ENCODE measurements at regions not wholly inside any gene's neighbourhood (a gene's known extent, or its start where the extent isn't known, plus 50 kb on each side); places are given as distances from the start of the nearest gene placed in this dataset.

DNA sequence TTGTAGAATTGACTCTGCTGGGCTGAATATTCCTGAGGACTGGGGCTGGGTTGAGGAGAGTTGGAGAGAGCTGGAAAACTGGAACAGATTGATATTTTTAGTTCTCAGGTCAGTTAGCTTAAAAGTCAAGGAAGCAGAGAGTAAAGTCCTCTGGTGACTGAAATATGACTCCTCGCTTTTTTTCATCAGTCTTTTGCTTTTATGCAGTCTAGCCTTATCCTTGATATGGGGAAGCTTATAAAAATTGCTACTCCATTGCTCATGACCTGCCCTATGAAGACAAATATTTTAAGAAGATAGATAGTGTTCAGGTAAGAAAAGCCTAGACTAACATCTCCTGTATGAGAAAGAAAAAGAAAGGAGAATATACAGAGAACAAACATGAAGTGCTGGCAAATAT, 152.7 kb downstream of the C4orf33 start:
- TF ChIP-seq SIN3A (IDR thresholded peaks at IDR 0.05; ENCODE audit: low read depth, low read length) (no peak), POLR2AphosphoS2 (IDR thresholded peaks at IDR 0.05; ENCODE audit: low read depth, low read length) (no peak), EZH2 (IDR thresholded peaks at IDR 0.05; ENCODE audit: borderline replicate concordance, control insufficient read depth, low read depth, low read length) (no peak), SUZ12 (IDR thresholded peaks at IDR 0.05; ENCODE audit: unreplicated experiment) (no peak), MEF2A (IDR thresholded peaks at IDR 0.05; ENCODE audit: insufficient read depth, low read depth, low read length) (no peak), STAT1 (conservative IDR thresholded peaks at IDR 0.05) (no peak)

Measured in GM12878 (cell line).